Endothelial cell of umbilical vein (primary cell): ENCODE measurements at regions not wholly inside any gene's neighbourhood (a gene's known extent, or its start where the extent isn't known, plus 50 kb on each side); places are given as distances from the start of the nearest gene placed in this dataset.
"Not testable (repeated sequence)": the region's sequence is repeated elsewhere in the genome, so short reads cannot be mapped to it uniquely, and the experiment has no call there.

ENCODE experiments used
- BruUV-seq: library from RNA; stranded (reverse); fragments of 400-500 nt; replicated peaks from 2 replicates; lab custom pipeline; 2021; lab: Mats Ljungman, UMichigan
- CTCF ChIA-PET: fragments of 300-600, 350-600 bp; sonication (Branson Sonifier 250); formaldehyde crosslinking; loops from one replicate; lab custom pipeline; 2021; ENCODE audit warnings: antibody characterized with exemption, inconsistent platforms; lab: Charles Lee
- POLR2A ChIA-PET: fragments of 300-600, 350-600 bp; sonication (Branson Sonifier 250); formaldehyde crosslinking; loops from one replicate; lab custom pipeline; 2021; ENCODE audit warnings: antibody characterized with exemption, inconsistent platforms; lab: Charles Lee
- DNase-seq: peaks from one replicate; pipeline ENCODE4 v3.0.0-alpha.2; 2011; ENCODE audit warnings: low read depth, low spot score
- FAIRE-seq: peaks from 2 replicates; lab custom pipeline; 2011; peaks lifted over from hg19 to GRCh38; lab: Jason Lieb, UNC
- H2AFZ ChIP-seq: 2 replicates; pipeline ENCODE4 v1.6.0; 2012; ENCODE audit warnings: low read depth, low read length, control low read depth, inconsistent platforms
- H3K27ac ChIP-seq: 2 replicates; pipeline ENCODE4 v1.5.1; 2011; ENCODE audit warnings: low read depth, mild to moderate bottlenecking, control low read depth, low read length, moderate library complexity; ENCODE audit not compliant: insufficient read depth
- H3K27me3 ChIP-seq, 2 experiments: 2 replicates each; pipeline versions ENCODE4 v1.6.0 to v1.6.1; 2011; ENCODE audit warnings: low read length in 2 of 2, mixed read lengths in 1 of 2; ENCODE audit not compliant: control insufficient read depth in 2 of 2, insufficient read depth in 2 of 2
- H3K36me3 ChIP-seq, 2 experiments: 2 replicates in 1 of 2; 3 replicates in 1 of 2; pipeline ENCODE4 v1.5.1; 2011; ENCODE audit warnings: low read length in 2 of 2, mild to moderate bottlenecking in 1 of 2, moderate library complexity in 1 of 2; ENCODE audit not compliant: control insufficient read depth in 2 of 2, insufficient read depth in 2 of 2; ENCODE audit errors: extremely low read depth in 1 of 2
- H3K4me1 ChIP-seq: 3 replicates; pipeline ENCODE4 v1.5.1; 2011; ENCODE audit warnings: mild to moderate bottlenecking, low read length; ENCODE audit not compliant: control insufficient read depth, insufficient read depth; ENCODE audit errors: extremely low read depth
- H3K4me2 ChIP-seq: 2 replicates; pipeline ENCODE4 v1.6.1; 2011; ENCODE audit warnings: low read length, control low read depth, mixed read lengths; ENCODE audit not compliant: insufficient read depth
- H3K4me3 ChIP-seq, 3 experiments: fragments of 200-600 bp in 1 of 3; sonication (generic), shearing (Covaris generic) in 1 of 3; replicated peaks in 1 of 3; 2 replicates each; pipeline ENCODE4 v1.5.1; 2011 to 2016; ENCODE audit warnings: control low read depth in 3 of 3, low read length in 3 of 3, mild to moderate bottlenecking in 2 of 3, inconsistent platforms in 1 of 3, low read depth in 1 of 3, moderate library complexity in 1 of 3; ENCODE audit not compliant: insufficient read depth in 1 of 3
- H3K79me2 ChIP-seq: 2 replicates; pipeline ENCODE4 v1.6.0; 2012; ENCODE audit warnings: low read length, inconsistent platforms; ENCODE audit not compliant: control insufficient read depth, insufficient read depth
- H3K9ac ChIP-seq: replicated peaks from 2 replicates; pipeline ENCODE3; 2011; ENCODE audit warnings: low read length, control low read depth; ENCODE audit not compliant: insufficient read depth; ENCODE audit errors: extremely low read depth
- H3K9me1 ChIP-seq: replicated peaks from 3 replicates; pipeline ENCODE4 v1.6.0; 2011; ENCODE audit warnings: mild to moderate bottlenecking, low read length; ENCODE audit not compliant: control insufficient read depth, insufficient read depth; ENCODE audit errors: extremely low read depth
- H3K9me3 ChIP-seq: replicated peaks from 2 replicates; pipeline ENCODE4 v1.5.1; 2012; ENCODE audit warnings: low read length, inconsistent platforms; ENCODE audit not compliant: control insufficient read depth, insufficient read depth
- H4K20me1 ChIP-seq: replicated peaks from 2 replicates; pipeline ENCODE3; 2011; ENCODE audit warnings: mild to moderate bottlenecking, low read length; ENCODE audit not compliant: control insufficient read depth, insufficient read depth; ENCODE audit errors: extremely low read depth
- EZH2 ChIP-seq: IDR thresholded peaks from 2 replicates; pipeline ENCODE4 v1.6.1; 2012; ENCODE audit warnings: borderline replicate concordance, low read depth, mild to moderate bottlenecking, moderate library complexity, low read length, inconsistent platforms; ENCODE audit not compliant: severe bottlenecking
- FOS ChIP-seq: IDR thresholded peaks from 2 replicates; pipeline ENCODE4 v1.6.1; 2011; ENCODE audit warnings: mild to moderate bottlenecking, low read length, moderate library complexity, borderline replicate concordance; ENCODE audit not compliant: insufficient read depth
- GATA2 ChIP-seq: IDR thresholded peaks from 2 replicates; pipeline ENCODE4 v1.7.0; 2011; ENCODE audit warnings: low read depth, mild to moderate bottlenecking, moderate library complexity, mixed read lengths, low read length; ENCODE audit not compliant: insufficient read length, insufficient read depth
- JUN ChIP-seq: IDR thresholded peaks from 2 replicates; pipeline ENCODE4 v1.6.1; 2011; ENCODE audit warnings: borderline replicate concordance, low read depth; ENCODE audit not compliant: insufficient read length, insufficient read depth
- MYC ChIP-seq: IDR thresholded peaks from one replicate; pipeline ENCODE4 v1.6.1; 2011; ENCODE audit warnings: mild to moderate bottlenecking, low read depth, low read length
- POLR2A ChIP-seq: IDR thresholded peaks from 2 replicates; pipeline ENCODE4 v1.6.1; 2012; ENCODE audit warnings: low read depth, mild to moderate bottlenecking, control low read depth, low read length
- POLR2AphosphoS5 ChIP-seq: IDR thresholded peaks from 2 replicates; pipeline ENCODE4 v1.6.1; 2012; ENCODE audit warnings: low read depth, mild to moderate bottlenecking, control low read depth, low read length, moderate library complexity; ENCODE audit not compliant: insufficient read depth
- dilution Hi-C: fragments of 300-500 bp; cut with MboI; formaldehyde crosslinking; loops from one replicate; pipeline ENCODE4 v1.15.0; 2019; ENCODE audit warnings: low sequenced_read_pairs; ENCODE audit not compliant: extremely low pct_ligation_motif_present
- intact Hi-C: fragments of 100-400 bp; cut with micrococcal nuclease; formaldehyde crosslinking; loops from one replicate; pipeline ENCODE4 v1.10.0; 2022
- TF ChIP-seq, protein P1 (sequence below): IDR thresholded peaks from 2 replicates; pipeline ENCODE4 v1.6.1; 2011; ENCODE audit not compliant: insufficient read depth, insufficient read length
- TF ChIP-seq, protein P2 (sequence below), 2 donors: IDR thresholded peaks; 1 replicate in 1 of 2; 2 replicates in 1 of 2; pipeline ENCODE4 v1.5.1; 2011; ENCODE audit warnings: low read length in 2 of 2, mild to moderate bottlenecking in 2 of 2, moderate library complexity in 2 of 2, control low read depth in 1 of 2, inconsistent platforms in 1 of 2, low read depth in 1 of 2; ENCODE audit not compliant: insufficient read depth in 1 of 2; ENCODE audit errors: extremely low read depth in 1 of 2

DNA sequence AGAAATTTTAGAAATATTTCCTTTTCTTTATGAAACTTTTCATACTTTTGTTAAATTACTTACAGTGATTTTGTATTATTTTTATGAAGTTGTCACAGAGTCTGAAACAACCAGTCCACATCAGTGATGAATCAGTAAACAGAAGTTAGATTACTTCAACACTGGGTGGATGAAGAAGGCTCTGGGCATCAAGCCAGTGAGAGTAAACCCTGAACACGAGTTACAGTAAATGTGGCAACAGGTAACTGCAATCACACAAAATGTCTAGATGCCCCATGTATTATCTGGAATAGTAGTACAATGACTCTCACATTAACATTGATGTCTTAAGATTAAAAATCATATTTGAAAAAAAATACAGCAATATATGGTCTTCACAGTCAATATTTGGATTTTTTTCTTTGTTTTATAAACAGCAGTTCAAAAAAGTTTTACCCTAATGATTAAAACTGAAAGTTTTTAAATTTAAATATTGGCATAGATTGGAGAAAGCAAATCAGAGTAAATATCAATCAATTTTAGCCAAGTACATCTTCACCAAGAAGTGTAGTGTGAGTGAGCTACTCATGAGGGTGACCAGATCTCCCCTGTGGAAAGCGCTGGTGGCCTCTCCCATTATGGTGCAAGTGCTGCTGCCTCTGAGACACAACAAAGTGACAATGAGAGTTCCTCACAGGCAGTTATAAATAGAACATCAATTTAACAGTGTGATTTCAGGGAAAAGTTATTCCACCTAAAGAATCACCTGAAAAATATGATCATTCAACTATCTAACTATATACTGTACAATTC, 63.2 kb upstream of the UGT2B7 start:
- H3K9me1 ChIP-seq = no peaks in the 10 kb centered on the region
- no peak overlapping the region for H3K4me3 ChIP-seq
- dilution Hi-C loops (no loop called here), intact Hi-C loops (no loop called here)
- no peak overlapping the region for H3K9ac ChIP-seq
- POLR2A ChIA-PET = no interaction called here
- H2AFZ ChIP-seq = no peak overlapping the region
- FAIRE-seq (no peak), DNase-seq (no peak)
- H3K4me1 ChIP-seq = no peaks in the 10 kb centered on the region
- H3K27ac ChIP-seq = no peak overlapping the region
- no peaks in the 10 kb centered on the region for H3K27me3 ChIP-seq
- H4K20me1 ChIP-seq = no peaks in the 10 kb centered on the region
- H3K36me3 ChIP-seq = no peaks in the 10 kb centered on the region
- CTCF ChIA-PET = no interaction called here
- no peak overlapping the region for H3K4me2 ChIP-seq
- no TSS peak for BruUV-seq
- H3K9me3 ChIP-seq = no peaks in the 10 kb centered on the region
- no peaks in the 10 kb centered on the region for H3K79me2 ChIP-seq
- no peak for TF ChIP-seq MYC
- no peak for TF ChIP-seq GATA2
- TF ChIP-seq, protein P1, sequence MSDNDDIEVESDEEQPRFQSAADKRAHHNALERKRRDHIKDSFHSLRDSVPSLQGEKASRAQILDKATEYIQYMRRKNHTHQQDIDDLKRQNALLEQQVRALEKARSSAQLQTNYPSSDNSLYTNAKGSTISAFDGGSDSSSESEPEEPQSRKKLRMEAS = no peak
- TF ChIP-seq JUN = no peak
- TF ChIP-seq EZH2 = no peak
- no peak for TF ChIP-seq POLR2A
- TF ChIP-seq POLR2AphosphoS5 = no peak
- TF ChIP-seq FOS = no peak
- TF ChIP-seq, protein P2, sequence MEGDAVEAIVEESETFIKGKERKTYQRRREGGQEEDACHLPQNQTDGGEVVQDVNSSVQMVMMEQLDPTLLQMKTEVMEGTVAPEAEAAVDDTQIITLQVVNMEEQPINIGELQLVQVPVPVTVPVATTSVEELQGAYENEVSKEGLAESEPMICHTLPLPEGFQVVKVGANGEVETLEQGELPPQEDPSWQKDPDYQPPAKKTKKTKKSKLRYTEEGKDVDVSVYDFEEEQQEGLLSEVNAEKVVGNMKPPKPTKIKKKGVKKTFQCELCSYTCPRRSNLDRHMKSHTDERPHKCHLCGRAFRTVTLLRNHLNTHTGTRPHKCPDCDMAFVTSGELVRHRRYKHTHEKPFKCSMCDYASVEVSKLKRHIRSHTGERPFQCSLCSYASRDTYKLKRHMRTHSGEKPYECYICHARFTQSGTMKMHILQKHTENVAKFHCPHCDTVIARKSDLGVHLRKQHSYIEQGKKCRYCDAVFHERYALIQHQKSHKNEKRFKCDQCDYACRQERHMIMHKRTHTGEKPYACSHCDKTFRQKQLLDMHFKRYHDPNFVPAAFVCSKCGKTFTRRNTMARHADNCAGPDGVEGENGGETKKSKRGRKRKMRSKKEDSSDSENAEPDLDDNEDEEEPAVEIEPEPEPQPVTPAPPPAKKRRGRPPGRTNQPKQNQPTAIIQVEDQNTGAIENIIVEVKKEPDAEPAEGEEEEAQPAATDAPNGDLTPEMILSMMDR (IDR thresholded peaks at IDR 0.05; ENCODE audit: extremely low read depth in 1 of 2, insufficient read depth in 1 of 2, low read depth in 1 of 2, low read length in 2 of 2) = no peak

DNA sequence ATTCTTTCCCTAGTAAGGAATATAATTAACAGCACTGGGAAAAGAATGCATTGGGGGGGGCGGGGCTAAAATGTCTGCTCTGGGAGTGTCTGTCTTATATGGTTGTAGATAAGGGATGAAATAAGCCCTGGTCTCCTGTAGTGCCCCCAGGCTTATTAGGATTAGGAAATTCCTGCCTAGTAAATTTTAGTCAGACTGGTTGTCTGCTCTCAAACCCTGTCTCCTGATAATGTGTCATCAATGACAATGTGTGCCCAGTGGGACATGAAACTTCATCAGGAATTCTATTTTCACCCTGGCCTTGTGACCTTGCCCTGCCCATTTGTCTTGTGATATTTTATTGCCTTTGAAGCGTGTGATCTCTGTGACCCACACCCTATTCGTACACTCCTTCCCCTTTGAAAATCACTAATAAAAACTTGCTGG, 61.9 kb upstream of the UGT2B7 start:
- not testable (repeated sequence) for H3K27ac ChIP-seq, H2AFZ ChIP-seq, H3K4me3 ChIP-seq

More for the DNA sequence above, 61.9 kb upstream of the UGT2B7 start:
- BruUV-seq, intact Hi-C loops, H4K20me1 ChIP-seq, H3K79me2 ChIP-seq, H3K9ac ChIP-seq, H3K27me3 ChIP-seq, POLR2A ChIA-PET, DNase-seq, H3K9me1 ChIP-seq, CTCF ChIA-PET, H3K4me1 ChIP-seq, H3K4me2 ChIP-seq, dilution Hi-C loops, H3K36me3 ChIP-seq, FAIRE-seq, H3K9me3 ChIP-seq: not testable (repeated sequence)
